CD4-positive, alpha-beta T cell (primary cell): ENCODE measurements at regions not wholly inside any gene's neighbourhood (a gene's known extent, or its start where the extent isn't known, plus 50 kb on each side); places are given as distances from the start of the nearest gene placed in this dataset.

Experiments
- ATAC-seq: fragments of 200-7000 bp; cut with Tn5 transposase; one replicate; pipeline ENCODE4 v1.10.0; 2022; ENCODE audit warnings: mild to moderate bottlenecking; ENCODE audit not compliant: poor library complexity
- CTCF ChIA-PET: fragments of 350-600 bp; sonication (Branson Sonifier 250); formaldehyde crosslinking; loops from one replicate; lab custom pipeline; 2021; ENCODE audit warnings: antibody characterized with exemption, inconsistent platforms; lab: Charles Lee
- POLR2A ChIA-PET: fragments of 350-600 bp; sonication (Branson Sonifier 250); formaldehyde crosslinking; loops from one replicate; lab custom pipeline; 2021; ENCODE audit warnings: antibody characterized with exemption, inconsistent platforms; lab: Charles Lee
- DNase-seq, 14 experiments: peaks; one replicate each; pipeline ENCODE4 v3.0.0-alpha.2; 2013 to 2020; ENCODE audit warnings: mixed read lengths in 2 of 14
- H3K27ac ChIP-seq, 2 donors: one replicate each; pipeline versions ENCODE4 v1.5.1 to v1.7.0; 2013; ENCODE audit warnings: low read length in 2 of 2, low read depth in 1 of 2, mild to moderate bottlenecking in 1 of 2
- H3K27me3 ChIP-seq, 2 experiments: 1 replicate in 1 of 2; 2 replicates in 1 of 2; pipeline versions ENCODE4 v1.6.1 to v1.7.0; 2013; ENCODE audit warnings: low read length in 2 of 2, control low read depth in 1 of 2, mild to moderate bottlenecking in 1 of 2, moderate library complexity in 1 of 2; ENCODE audit not compliant: insufficient read depth in 2 of 2, control insufficient read depth in 1 of 2
- H3K36me3 ChIP-seq: one replicate; pipeline ENCODE4 v1.6.1; 2013; ENCODE audit warnings: low read length, control low read depth; ENCODE audit not compliant: insufficient read depth
- H3K4me1 ChIP-seq: one replicate; pipeline ENCODE4 v1.6.1; 2013; ENCODE audit warnings: low read length, control low read depth; ENCODE audit not compliant: insufficient read depth
- H3K4me3 ChIP-seq: one replicate; pipeline ENCODE4 v1.5.1; 2013; ENCODE audit warnings: mild to moderate bottlenecking, low read length, moderate library complexity
- H3K9me3 ChIP-seq, 2 experiments: 1 replicate in 1 of 2; 2 replicates in 1 of 2; pipeline versions ENCODE4 v1.6.1 to v1.7.0; 2013; ENCODE audit warnings: low read length in 2 of 2, mild to moderate bottlenecking in 2 of 2, control low read depth in 1 of 2, moderate library complexity in 1 of 2; ENCODE audit not compliant: control insufficient read depth in 1 of 2, insufficient read depth in 1 of 2
- H3K27ac Mint-ChIP-seq: one replicate; pipeline ENCODE4 v1.8.0; 2020; ENCODE audit warnings: mixed read lengths
- H3K27me3 Mint-ChIP-seq: one replicate; pipeline ENCODE4 v1.8.0; 2021; ENCODE audit warnings: mixed read lengths
- H3K36me3 Mint-ChIP-seq: one replicate; pipeline ENCODE4 v1.8.0; 2021; ENCODE audit warnings: low read depth, mixed read lengths
- H3K4me1 Mint-ChIP-seq: one replicate; pipeline ENCODE4 v1.8.0; 2021; ENCODE audit warnings: low read depth, mixed read lengths
- H3K4me3 Mint-ChIP-seq: one replicate; pipeline ENCODE4 v1.8.0; 2020; ENCODE audit warnings: mild to moderate bottlenecking, mixed read lengths
- H3K9me3 Mint-ChIP-seq: one replicate; pipeline ENCODE4 v1.8.0; 2020; ENCODE audit warnings: mixed read lengths
- CTCF ChIP-seq: fragments of 200-600 bp; IDR thresholded peaks from one replicate; pipeline ENCODE4 v1.8.0; 2022; ENCODE audit warnings: antibody characterized with exemption, mild to moderate bottlenecking
- intact Hi-C, 2 experiments: fragments of 100-400 bp; cut with DNase I in 1 of 2; cut with micrococcal nuclease in 1 of 2; formaldehyde crosslinking; loops; one replicate each; pipeline versions ENCODE4 v1.15.1 to v1.9.0; 2023 to 2025; cut with DNase I, micrococcal nuclease

GRCh38 chr2:175398848-175399247 is 217.3 kb upstream of the ATP5MC3 start:
- Mint-ChIP-seq H3K27me3 (peaks cover 28% of the 10 kb centered on the region), H3K9me3 (no peaks in the 10 kb centered on the region), H3K4me1 (no peaks in the 10 kb centered on the region), H3K4me3 (no peak overlapping the region), H3K27ac (no peak overlapping the region), H3K36me3 (no peaks in the 10 kb centered on the region)
- ChIA-PET CTCF (no interaction called here), POLR2A (no interaction called here)
- Histone ChIP-seq H3K27me3 (no peaks in the 10 kb centered on the region), H3K27ac (no peak overlapping the region), H3K4me1 (no peaks in the 10 kb centered on the region), H3K4me3 (no peak overlapping the region), H3K9me3 (no peaks in the 10 kb centered on the region), H3K36me3 (no peaks in the 10 kb centered on the region)
- intact Hi-C loops = no loop called here
- DNase-seq (no peak), ATAC-seq (no peak)
- no peak for TF ChIP-seq CTCF

- intact Hi-C loops = no loop called here
- Histone ChIP-seq H3K4me3 (no peak overlapping the region), H3K27me3 (no peaks in the 10 kb centered on the region), H3K36me3 (no peaks in the 10 kb centered on the region), H3K9me3 (no peaks in the 10 kb centered on the region), H3K4me1 (no peaks in the 10 kb centered on the region), H3K27ac (no peak overlapping the region)
- DNase-seq (no peak), ATAC-seq (no peak)
- no peak overlapping the region for H3K4me3 Mint-ChIP-seq
- no peaks in the 10 kb centered on the region for H3K4me1 Mint-ChIP-seq
- no peak for TF ChIP-seq CTCF
- peaks cover 28% of the 10 kb centered on the region for H3K27me3 Mint-ChIP-seq
- no peaks in the 10 kb centered on the region for H3K36me3 Mint-ChIP-seq
- CTCF ChIA-PET = no interaction called here
- H3K27ac Mint-ChIP-seq = no peak overlapping the region
- H3K9me3 Mint-ChIP-seq = no peaks in the 10 kb centered on the region
- POLR2A ChIA-PET = no interaction called here
Measured at GRCh38 chr2:175396696-175397095, 215.2 kb upstream of the ATP5MC3 start.

GRCh38 chr2:175393851-175394250 is 212.3 kb upstream of the ATP5MC3 start:
- DNase-seq (no peak), ATAC-seq (no peak)
- Histone ChIP-seq H3K4me1 (no peaks in the 10 kb centered on the region), H3K27me3 (no peaks in the 10 kb centered on the region), H3K9me3 (no peaks in the 10 kb centered on the region), H3K27ac (no peak overlapping the region), H3K36me3 (no peaks in the 10 kb centered on the region), H3K4me3 (no peak overlapping the region)
- Mint-ChIP-seq H3K36me3 (no peaks in the 10 kb centered on the region), H3K27ac (no peak overlapping the region), H3K4me3 (no peak overlapping the region), H3K27me3 (peaks cover 9% of the 10 kb centered on the region), H3K9me3 (no peaks in the 10 kb centered on the region), H3K4me1 (no peaks in the 10 kb centered on the region)
- ChIA-PET POLR2A (no interaction called here), CTCF (no interaction called here)
- no peak for TF ChIP-seq CTCF
- intact Hi-C loops = no loop called here
